Testis (tissue), 2 donors: ENCODE measurements at regions not wholly inside any gene's neighbourhood (a gene's known extent, or its start where the extent isn't known, plus 50 kb on each side); places are given as distances from the start of the nearest gene placed in this dataset.

Source experiments
- DNase-seq: peaks from one replicate; pipeline ENCODE4 v3.0.0-alpha.2; 2019
- H3K27ac ChIP-seq, 2 donors: fragments of 200-600 bp; sonication (generic); one replicate each; pipeline ENCODE4 v1.5.1; 2019
- H3K27me3 ChIP-seq: fragments of 200-600 bp; sonication (generic); one replicate; pipeline ENCODE4 v1.5.1; 2019
- H3K36me3 ChIP-seq: fragments of 200-600 bp; sonication (generic); one replicate; pipeline ENCODE4 v1.5.1; 2017; ENCODE audit warnings: low read depth; ENCODE audit errors: missing control alignments
- H3K4me1 ChIP-seq: fragments of 200-600 bp; sonication (generic); one replicate; pipeline ENCODE4 v1.5.1; 2019
- H3K4me3 ChIP-seq, 2 donors: fragments of 200-600 bp; sonication (generic); one replicate each; pipeline ENCODE4 v1.5.1; 2017 to 2019
- H3K9me3 ChIP-seq: fragments of 200-600 bp; sonication (generic); one replicate; pipeline ENCODE4 v1.5.1; 2017
- CTCF ChIP-seq, 3 experiments: fragments of 450-650 bp in 2 of 3; fragments of 200-600 bp in 1 of 3; sonication (generic) in 1 of 3; IDR thresholded peaks; one replicate each; pipeline ENCODE4 v1.5.1; 2016 to 2019; ENCODE audit warnings: antibody characterized with exemption in 3 of 3, mild to moderate bottlenecking in 2 of 3, moderate library complexity in 1 of 3
- POLR2A ChIP-seq: fragments of 450-650 bp; IDR thresholded peaks from one replicate; pipeline ENCODE4 v1.6.1; 2017; ENCODE audit warnings: antibody characterized with exemption, mild to moderate bottlenecking, moderate library complexity
- WGBS, 2 donors: methylation state at CpG; one replicate each; pipeline ENCODE4 v1.1.5; 2018; 5-methylcytosine and 5-hydroxymethylcytosine counted together
- intact Hi-C: fragments of 100-400 bp; cut with DNase I; formaldehyde crosslinking; loops from one replicate; pipeline ENCODE4 v1.15.1; 2023; ENCODE audit warnings: low total_unique reads

GRCh38 chr1:57951390-57951789, 527.5 kb upstream of the DAB1 start:
- Histone ChIP-seq H3K4me1 (peaks cover 7% of the 10 kb centered on the region), H3K4me3 (no peak overlapping the region), H3K27ac (no peak overlapping the region), H3K9me3 (no peaks in the 10 kb centered on the region), H3K36me3 (no peaks in the 10 kb centered on the region), H3K27me3 (no peaks in the 10 kb centered on the region)
- 72 to 95% methylated on average over 4 of the region's 4 CpGs for WGBS, 2 donors
- intact Hi-C loops: no loop called here
- TF ChIP-seq CTCF (IDR thresholded peaks at IDR 0.05) (no peak), POLR2A (no peak)
- no peak for DNase-seq

DNA sequence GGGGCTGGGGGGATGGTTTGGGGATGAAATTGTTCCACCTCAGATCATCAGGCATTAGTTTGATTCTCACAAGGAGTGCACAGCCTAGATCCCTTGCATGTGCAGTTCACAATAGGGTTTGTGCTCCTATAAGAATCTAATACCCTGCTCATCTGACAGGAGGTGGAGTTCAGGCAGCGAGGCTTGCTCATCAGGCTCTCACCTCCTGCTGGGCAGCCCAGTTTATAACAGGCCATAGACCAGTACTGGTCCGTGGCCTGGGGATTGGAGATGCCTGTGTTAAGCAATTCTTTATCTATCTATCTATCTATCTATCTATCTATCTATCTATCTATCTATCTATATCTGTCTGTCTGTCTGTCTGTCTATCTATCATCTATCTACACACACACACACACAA, 525.3 kb upstream of the DAB1 start:
- Histone ChIP-seq H3K27me3 (no peaks in the 10 kb centered on the region), H3K36me3 (no peaks in the 10 kb centered on the region), H3K4me3 (no peak overlapping the region), H3K9me3 (no peaks in the 10 kb centered on the region), H3K27ac (no peak overlapping the region), H3K4me1 (no peaks in the 10 kb centered on the region)
- TF ChIP-seq POLR2A (no peak), CTCF (IDR thresholded peaks at IDR 0.05) (no peak)
- intact Hi-C loops: no loop called here
- WGBS, 2 donors: 84 to 89% methylated on average over 2 of the region's 2 CpGs
- DNase-seq: no peak

- H3K4me1 ChIP-seq: no peaks in the 10 kb centered on the region
- no peak for TF ChIP-seq CTCF (IDR thresholded peaks at IDR 0.05)
- no peak for TF ChIP-seq POLR2A
- no peak for DNase-seq
- H3K9me3 ChIP-seq: no peaks in the 10 kb centered on the region
- no peaks in the 10 kb centered on the region for H3K36me3 ChIP-seq
- intact Hi-C loops: no loop called here
- no peak overlapping the region for H3K4me3 ChIP-seq
- H3K27ac ChIP-seq: no peak overlapping the region
- no peaks in the 10 kb centered on the region for H3K27me3 ChIP-seq
- 86 to 88% methylated on average over 6 of the region's 6 CpGs for WGBS, 2 donors
These were observed 523.6 kb upstream of the DAB1 start for GRCh38 chr1:57947471-57947870.

- Histone ChIP-seq H3K9me3 (no peaks in the 10 kb centered on the region), H3K36me3 (no peaks in the 10 kb centered on the region), H3K27ac (no peak overlapping the region), H3K4me1 (no peaks in the 10 kb centered on the region), H3K27me3 (no peaks in the 10 kb centered on the region), H3K4me3 (no peak overlapping the region)
- DNase-seq: no peak
- intact Hi-C loops: no loop called here
- 91 to 93% methylated on average over 4 of the region's 4 CpGs for WGBS, 2 donors
- TF ChIP-seq CTCF (IDR thresholded peaks at IDR 0.05) (no peak), POLR2A (no peak)
These were observed 521.2 kb upstream of the DAB1 start for GRCh38 chr1:57945045-57945444.

DNA sequence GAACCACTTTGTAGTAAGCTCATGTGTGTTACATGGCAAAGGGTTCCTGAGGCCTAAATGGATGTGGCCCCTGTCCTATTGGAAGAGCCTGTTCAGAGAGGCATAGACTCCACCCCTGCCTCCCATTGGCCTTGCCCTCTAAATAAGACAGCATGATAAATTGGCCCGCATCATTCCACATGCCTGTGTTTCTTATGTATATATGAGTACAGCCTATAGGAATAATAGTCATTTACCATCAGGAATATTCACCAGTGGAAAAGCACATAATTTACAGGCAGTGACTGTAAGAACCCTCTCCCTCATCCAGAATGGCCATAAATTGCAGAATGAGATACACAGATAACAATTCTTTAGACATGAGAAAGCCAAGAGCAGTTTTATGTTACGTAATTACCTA, 519.5 kb upstream of the DAB1 start:
- no peak for DNase-seq
- Histone ChIP-seq H3K27me3 (no peaks in the 10 kb centered on the region), H3K4me3 (no peak overlapping the region), H3K4me1 (no peaks in the 10 kb centered on the region), H3K9me3 (no peaks in the 10 kb centered on the region), H3K27ac (no peak overlapping the region), H3K36me3 (no peaks in the 10 kb centered on the region)
- intact Hi-C loops: no loop called here
- 91 to 95% methylated on average over 2 of the region's 2 CpGs for WGBS, 2 donors
- TF ChIP-seq POLR2A (no peak), CTCF (IDR thresholded peaks at IDR 0.05) (no peak)
